ENCODE measurements at regions not wholly inside any gene's neighbourhood (a gene's known extent, or its start where the extent isn't known, plus 50 kb on each side); places are given as distances from the start of the nearest gene placed in this dataset.

DNA sequence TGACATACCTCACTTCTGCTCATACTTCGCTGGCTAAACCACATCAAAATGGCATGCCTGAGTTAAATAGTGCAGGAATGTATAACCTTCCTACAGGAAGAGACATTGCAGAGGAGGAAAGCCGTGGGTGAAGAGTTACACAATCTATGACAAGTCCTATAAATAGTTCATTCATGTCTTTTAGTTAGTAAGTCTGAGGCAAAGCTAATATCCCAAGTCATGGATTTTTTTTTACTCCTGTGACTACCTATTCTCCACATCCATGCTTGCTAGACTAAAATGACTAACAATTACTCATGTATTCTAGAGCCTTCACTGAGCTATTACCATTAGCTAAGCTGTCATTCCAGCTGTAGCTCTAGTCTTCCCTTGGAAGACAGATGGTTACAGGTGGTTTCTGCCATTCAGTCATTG is 391.3 kb downstream of the NR2F1-AS1 start:
- Histone ChIP-seq H3K27ac (ENCODE audit: low read depth, low read length, poor library complexity, severe bottlenecking) (no peak overlapping the region), H3K79me2 (ENCODE audit: insufficient read depth, low read depth, low read length) (no peaks in the 10 kb centered on the region), H4K20me1 (ENCODE audit: insufficient read depth, low read length) (no peaks in the 10 kb centered on the region), H3K4me3 (ENCODE audit: low read depth, low read length, poor library complexity, severe bottlenecking) (no peak overlapping the region), H2AFZ (ENCODE audit: low read length) (no peak overlapping the region), H3K4me2 (ENCODE audit: low read length) (no peak overlapping the region), H3K4me1 (ENCODE audit: insufficient read depth, low read length, poor library complexity, severe bottlenecking) (no peaks in the 10 kb centered on the region), H3K36me3 (ENCODE audit: insufficient read depth, low read length) (no peaks in the 10 kb centered on the region), H3K9me3 (ENCODE audit: low read length) (no peaks in the 10 kb centered on the region), H3K9me2 (ENCODE audit: insufficient read depth, low read length) (no peaks in the 10 kb centered on the region)
- ChIA-PET CTCF (ENCODE audit: unreplicated experiment) (no interaction called here), POLR2A (interaction anchor here (0.7 kb wide), 1 partner anchor 10 kb away, joined by 3 read pairs; no protein-coding TSS in a partner anchor)
- no TSS peak for BruUV-seq (replicated peaks)
- intact Hi-C loops (cut with micrococcal nuclease; ENCODE audit: unreplicated experiment), result no loop called here
- TF ChIP-seq, protein P1, sequence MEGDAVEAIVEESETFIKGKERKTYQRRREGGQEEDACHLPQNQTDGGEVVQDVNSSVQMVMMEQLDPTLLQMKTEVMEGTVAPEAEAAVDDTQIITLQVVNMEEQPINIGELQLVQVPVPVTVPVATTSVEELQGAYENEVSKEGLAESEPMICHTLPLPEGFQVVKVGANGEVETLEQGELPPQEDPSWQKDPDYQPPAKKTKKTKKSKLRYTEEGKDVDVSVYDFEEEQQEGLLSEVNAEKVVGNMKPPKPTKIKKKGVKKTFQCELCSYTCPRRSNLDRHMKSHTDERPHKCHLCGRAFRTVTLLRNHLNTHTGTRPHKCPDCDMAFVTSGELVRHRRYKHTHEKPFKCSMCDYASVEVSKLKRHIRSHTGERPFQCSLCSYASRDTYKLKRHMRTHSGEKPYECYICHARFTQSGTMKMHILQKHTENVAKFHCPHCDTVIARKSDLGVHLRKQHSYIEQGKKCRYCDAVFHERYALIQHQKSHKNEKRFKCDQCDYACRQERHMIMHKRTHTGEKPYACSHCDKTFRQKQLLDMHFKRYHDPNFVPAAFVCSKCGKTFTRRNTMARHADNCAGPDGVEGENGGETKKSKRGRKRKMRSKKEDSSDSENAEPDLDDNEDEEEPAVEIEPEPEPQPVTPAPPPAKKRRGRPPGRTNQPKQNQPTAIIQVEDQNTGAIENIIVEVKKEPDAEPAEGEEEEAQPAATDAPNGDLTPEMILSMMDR (conservative IDR thresholded peaks at IDR 0.05; ENCODE audit: low read length), result no peak
- TF ChIP-seq EZH2phosphoT487 (IDR thresholded peaks at IDR 0.05; ENCODE audit: borderline replicate concordance, low read depth, low read length), result no peak
- no peak for DNase-seq (ENCODE audit: low spot score)

- no peak for DNase-seq (ENCODE audit: low spot score)
- H3K9me2 ChIP-seq (ENCODE audit: insufficient read depth, low read length), result no peaks in the 10 kb centered on the region
- H3K79me2 ChIP-seq (ENCODE audit: insufficient read depth, low read depth, low read length), result no peaks in the 10 kb centered on the region
- H3K27ac ChIP-seq (ENCODE audit: low read depth, low read length, poor library complexity, severe bottlenecking), result no peak overlapping the region
- H3K4me3 ChIP-seq (ENCODE audit: low read depth, low read length, poor library complexity, severe bottlenecking), result no peak overlapping the region
- CTCF ChIA-PET (ENCODE audit: unreplicated experiment), result no interaction called here
- no peaks in the 10 kb centered on the region for H3K36me3 ChIP-seq (ENCODE audit: insufficient read depth, low read length)
- H2AFZ ChIP-seq (ENCODE audit: low read length), result no peak overlapping the region
- H3K9me3 ChIP-seq (ENCODE audit: low read length), result no peaks in the 10 kb centered on the region
- no peak overlapping the region for H3K4me2 ChIP-seq (ENCODE audit: low read length)
- no TSS peak for BruUV-seq (replicated peaks)
- H4K20me1 ChIP-seq (ENCODE audit: insufficient read depth, low read length), result no peaks in the 10 kb centered on the region
- POLR2A ChIA-PET, result no interaction called here
- TF ChIP-seq EZH2phosphoT487 (IDR thresholded peaks at IDR 0.05; ENCODE audit: borderline replicate concordance, low read depth, low read length), result no peak
- TF ChIP-seq, protein P1 (conservative IDR thresholded peaks at IDR 0.05; ENCODE audit: low read length), result no peak
- no peaks in the 10 kb centered on the region for H3K4me1 ChIP-seq (ENCODE audit: insufficient read depth, low read length, poor library complexity, severe bottlenecking)
- intact Hi-C loops (cut with micrococcal nuclease; ENCODE audit: unreplicated experiment), result no loop called here
These were observed 392.0 kb downstream of the NR2F1-AS1 start for GRCh38 chr5:93188876-93189485.

DNA sequence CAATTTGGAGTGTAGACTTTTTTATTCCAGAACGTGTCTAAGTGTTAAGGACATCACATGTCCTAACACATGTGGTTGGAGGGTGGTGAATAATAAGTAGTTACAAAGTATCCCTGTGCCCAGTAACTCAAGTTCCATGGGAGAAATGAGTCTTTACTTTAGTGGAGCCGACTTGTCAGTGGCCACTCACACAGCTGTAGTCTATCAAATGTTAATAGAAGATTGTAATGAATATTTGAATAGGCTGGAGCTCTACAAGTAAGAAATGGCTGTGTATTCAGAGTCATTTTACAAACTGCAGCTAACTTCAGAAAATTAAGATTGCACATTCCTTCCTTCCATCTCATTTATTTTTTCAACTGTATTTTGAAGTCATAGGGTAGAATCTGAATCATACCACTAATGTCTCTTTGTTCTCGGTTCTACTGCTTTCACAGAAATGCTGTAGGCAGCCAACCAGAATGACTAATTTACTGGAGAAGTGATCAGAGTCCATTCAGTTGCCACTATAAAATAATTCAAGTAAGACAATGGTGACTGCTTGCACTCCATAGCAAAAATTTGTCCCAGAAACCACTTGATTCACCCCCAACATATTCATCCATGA is 394.8 kb downstream of the NR2F1-AS1 start:
- no peaks in the 10 kb centered on the region for H3K36me3 ChIP-seq (ENCODE audit: insufficient read depth, low read length)
- no peaks in the 10 kb centered on the region for H3K9me3 ChIP-seq (ENCODE audit: low read length)
- no peaks in the 10 kb centered on the region for H3K79me2 ChIP-seq (ENCODE audit: insufficient read depth, low read depth, low read length)
- ChIA-PET POLR2A (no interaction called here), CTCF (ENCODE audit: unreplicated experiment) (no interaction called here)
- no peak for DNase-seq (ENCODE audit: low spot score)
- no peak overlapping the region for H3K4me3 ChIP-seq (ENCODE audit: low read depth, low read length, poor library complexity, severe bottlenecking)
- intact Hi-C loops (cut with micrococcal nuclease; ENCODE audit: unreplicated experiment), result no loop called here
- H3K4me1 ChIP-seq (ENCODE audit: insufficient read depth, low read length, poor library complexity, severe bottlenecking), result no peaks in the 10 kb centered on the region
- no peak for TF ChIP-seq EZH2phosphoT487 (IDR thresholded peaks at IDR 0.05; ENCODE audit: borderline replicate concordance, low read depth, low read length)
- TF ChIP-seq, protein P1 (conservative IDR thresholded peaks at IDR 0.05; ENCODE audit: low read length), result no peak
- H4K20me1 ChIP-seq (ENCODE audit: insufficient read depth, low read length), result no peaks in the 10 kb centered on the region
- H3K27ac ChIP-seq (ENCODE audit: low read depth, low read length, poor library complexity, severe bottlenecking), result no peak overlapping the region
- no peak overlapping the region for H2AFZ ChIP-seq (ENCODE audit: low read length)
- BruUV-seq (replicated peaks), result no TSS peak
- no peaks in the 10 kb centered on the region for H3K9me2 ChIP-seq (ENCODE audit: insufficient read depth, low read length)
- no peak overlapping the region for H3K4me2 ChIP-seq (ENCODE audit: low read length)

Measured in OCI-LY7 (cell line).